ENCODE measurements at regions not wholly inside any gene's neighbourhood (a gene's known extent, or its start where the extent isn't known, plus 50 kb on each side); places are given as distances from the start of the nearest gene placed in this dataset.
"Not testable (repeated sequence)": the region's sequence is repeated elsewhere in the genome, so short reads cannot be mapped to it uniquely, and the experiment has no call there.

DNA sequence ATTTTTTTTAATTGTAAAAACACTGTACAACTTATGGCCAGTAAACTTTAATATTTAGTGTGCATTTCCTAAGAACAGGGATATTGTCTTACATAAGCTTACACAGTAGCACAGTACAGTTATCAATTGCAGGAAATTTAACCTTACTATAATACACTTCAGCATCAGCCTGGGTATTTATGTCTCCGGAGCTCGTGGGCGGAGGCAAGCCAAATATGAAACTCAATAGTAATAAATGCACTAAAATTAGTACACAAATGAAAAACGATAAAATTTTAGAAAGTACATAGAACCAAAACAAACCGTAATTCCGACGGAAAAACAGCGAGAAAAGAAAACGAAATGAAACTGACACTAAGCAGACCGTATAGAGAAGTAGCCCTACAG, 91.2 kb downstream of the ANXA2R start:
- no peaks in the 10 kb centered on the region for H3K36me3 ChIP-seq (ENCODE audit: control insufficient read depth in 1 of 2, insufficient read depth in 2 of 2, low read length in 2 of 2)
- peaks cover 46% of the 10 kb centered on the region for H3K27me3 ChIP-seq (ENCODE audit: low read depth, low read length)
- H3K4me1 ChIP-seq (ENCODE audit: control insufficient read depth in 1 of 2, insufficient read depth in 2 of 2, low read length in 2 of 2), result peaks cover 0 to 33% of the 10 kb centered on the region in 2 donors
- peak overlapping the region; percentile 89 for H3K27ac ChIP-seq (ENCODE audit: low read length)
- peak overlapping the region; percentile 36 to 46 for H3K4me3 ChIP-seq (ENCODE audit: low read depth in 1 of 2, low read length in 2 of 2)
- H3K9me3 ChIP-seq (ENCODE audit: control insufficient read depth in 1 of 2, low read length in 2 of 2), result peaks cover 0 to 6% of the 10 kb centered on the region in 2 donors

DNA sequence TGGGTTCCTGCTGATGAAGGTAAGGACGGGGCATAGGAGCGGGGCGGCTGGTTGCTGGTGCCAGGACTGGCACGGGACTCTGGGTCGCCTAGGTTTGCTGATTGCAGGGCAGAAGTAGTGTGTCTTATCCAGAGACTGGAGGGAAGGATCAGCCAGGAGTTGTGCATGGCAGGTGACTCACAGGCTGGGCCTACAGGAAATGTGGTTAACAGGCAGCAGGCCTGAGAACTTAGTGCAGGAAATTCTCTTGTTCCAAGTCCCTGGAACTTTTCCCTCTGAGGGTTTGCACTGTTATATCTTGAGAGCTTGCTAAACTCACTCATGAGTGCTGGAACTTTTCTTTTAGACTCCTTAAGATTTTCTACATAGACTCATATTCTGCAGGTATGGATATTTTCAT, 95.1 kb downstream of the ANXA2R start:
- Histone ChIP-seq H3K36me3 (ENCODE audit: control insufficient read depth in 1 of 2, insufficient read depth in 2 of 2, low read length in 2 of 2) (no peaks in the 10 kb centered on the region), H3K9me3 (ENCODE audit: control insufficient read depth in 1 of 2, low read length in 2 of 2) (no peaks in the 10 kb centered on the region), H3K4me1 (ENCODE audit: control insufficient read depth in 1 of 2, insufficient read depth in 2 of 2, low read length in 2 of 2) (peaks cover 0 to 14% of the 10 kb centered on the region in 2 donors), H3K4me3 (ENCODE audit: low read depth in 1 of 2, low read length in 2 of 2) (no peak overlapping the region), H3K27ac (ENCODE audit: low read length) (no peak overlapping the region), H3K27me3 (ENCODE audit: low read depth, low read length) (peaks cover 20% of the 10 kb centered on the region)

DNA sequence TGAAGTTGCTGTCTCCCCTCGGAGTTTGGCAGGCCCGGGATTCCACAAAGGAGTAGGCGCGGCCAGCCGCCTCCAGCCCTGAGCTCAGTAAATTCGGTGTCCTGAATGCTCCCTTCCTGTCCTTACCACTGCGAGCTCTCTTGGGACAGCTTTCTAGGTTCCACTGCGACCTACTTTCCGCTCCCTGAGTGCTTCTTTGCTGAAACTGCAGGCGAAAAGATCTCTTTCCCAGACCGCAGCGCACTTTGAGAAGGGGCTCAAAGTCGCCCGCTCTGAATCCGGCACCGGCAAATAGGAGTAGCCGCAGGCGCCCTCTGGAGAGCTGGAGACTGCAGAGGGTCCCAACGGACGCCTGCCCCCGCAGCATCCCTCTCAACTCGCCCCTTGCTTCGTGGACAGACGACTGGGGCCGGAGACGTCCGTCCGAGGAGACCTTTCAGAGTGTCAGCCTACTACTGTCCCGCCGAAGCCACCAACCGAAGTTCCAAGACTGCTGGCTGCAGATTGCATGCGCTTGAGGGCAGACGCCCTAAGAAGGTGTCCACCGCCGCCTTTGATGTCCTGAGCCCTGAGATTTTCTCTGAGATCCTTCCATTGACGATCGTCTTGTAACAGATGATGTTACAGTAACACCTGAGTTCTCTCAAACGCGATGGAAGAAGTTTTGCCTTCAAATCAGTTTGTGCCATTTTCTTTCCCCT, 96.0 kb downstream of the ANXA2R start:
- H3K4me1 ChIP-seq (ENCODE audit: control insufficient read depth in 1 of 2, insufficient read depth in 2 of 2, low read length in 2 of 2), result peaks cover 0 to 11% of the 10 kb centered on the region in 2 donors
- peaks cover 13% of the 10 kb centered on the region for H3K27me3 ChIP-seq (ENCODE audit: low read depth, low read length)
- H3K4me3 ChIP-seq (ENCODE audit: low read depth in 1 of 2, low read length in 2 of 2), result peak overlapping the region in 1 of 2 donors; percentile 7

DNA sequence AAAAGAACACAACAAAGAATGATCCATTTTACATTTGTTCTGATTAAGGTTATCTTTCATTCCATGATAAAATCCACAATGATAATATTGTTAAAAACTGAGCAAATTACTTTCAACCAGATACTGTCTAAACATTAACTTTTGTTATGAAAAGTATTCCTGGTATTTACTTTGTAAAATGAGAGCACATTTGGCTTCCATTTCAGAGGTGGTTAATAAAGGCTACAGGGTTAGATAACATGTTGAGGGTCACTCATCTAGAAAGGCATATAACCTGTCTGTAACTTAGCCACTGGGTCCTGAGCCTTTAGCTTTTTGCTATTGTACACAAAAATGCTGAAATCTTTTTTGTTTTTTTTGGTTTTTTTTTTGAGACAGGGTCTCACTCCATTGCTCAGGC, 99.3 kb downstream of the ANXA2R start:
- no peaks in the 10 kb centered on the region for H3K9me3 ChIP-seq (ENCODE audit: control insufficient read depth in 1 of 2, low read length in 2 of 2)
- no peak overlapping the region for H3K4me3 ChIP-seq (ENCODE audit: low read depth in 1 of 2, low read length in 2 of 2)
- no peak overlapping the region for H3K27ac ChIP-seq (ENCODE audit: low read length)
- H3K27me3 ChIP-seq (ENCODE audit: low read depth, low read length), result peaks cover 9% of the 10 kb centered on the region
- H3K4me1 ChIP-seq (ENCODE audit: control insufficient read depth in 1 of 2, insufficient read depth in 2 of 2, low read length in 2 of 2), result peaks cover 0 to 6% of the 10 kb centered on the region in 2 donors
- no peaks in the 10 kb centered on the region for H3K36me3 ChIP-seq (ENCODE audit: control insufficient read depth in 1 of 2, insufficient read depth in 2 of 2, low read length in 2 of 2)

More for the DNA sequence above, 96.0 kb downstream of the ANXA2R start:
- Histone ChIP-seq H3K36me3 (ENCODE audit: control insufficient read depth in 1 of 2, insufficient read depth in 2 of 2, low read length in 2 of 2) (no peaks in the 10 kb centered on the region), H3K9me3 (ENCODE audit: control insufficient read depth in 1 of 2, low read length in 2 of 2) (no peaks in the 10 kb centered on the region), H3K27ac (ENCODE audit: low read length) (no peak overlapping the region)

GRCh38 chr5:42932011-42932410, 108.1 kb downstream of the ANXA2R start:
- H3K36me3 ChIP-seq (ENCODE audit: control insufficient read depth in 1 of 2, insufficient read depth in 2 of 2, low read length in 2 of 2); H3K9me3 ChIP-seq (ENCODE audit: control insufficient read depth in 1 of 2, low read length in 2 of 2); H3K4me3 ChIP-seq (ENCODE audit: low read depth in 1 of 2, low read length in 2 of 2); H3K27me3 ChIP-seq (ENCODE audit: low read depth, low read length); H3K4me1 ChIP-seq (ENCODE audit: control insufficient read depth in 1 of 2, insufficient read depth in 2 of 2, low read length in 2 of 2); H3K27ac ChIP-seq (ENCODE audit: low read length): not testable (repeated sequence)

DNA sequence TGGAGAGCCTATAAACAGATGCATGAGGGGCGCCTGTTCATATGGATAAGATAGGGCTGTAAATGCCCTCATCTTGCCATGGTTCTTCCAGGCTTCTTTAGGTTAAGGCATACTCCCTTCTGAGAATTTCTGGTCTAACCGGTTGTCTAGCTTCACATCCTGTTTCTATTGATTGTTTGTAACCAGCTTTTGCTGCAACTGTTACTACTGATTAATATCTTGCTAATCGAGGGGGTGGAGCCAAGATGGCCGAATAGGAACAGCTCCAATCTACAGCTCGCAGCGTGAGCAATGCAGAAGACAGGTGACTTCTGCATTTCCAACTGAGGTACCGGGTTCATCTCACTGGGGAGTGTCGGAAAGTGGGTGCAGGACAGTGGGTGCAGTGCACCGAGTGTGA, 108.7 kb downstream of the ANXA2R start:
- not testable (repeated sequence) for H3K27me3 ChIP-seq (ENCODE audit: low read depth, low read length); H3K36me3 ChIP-seq (ENCODE audit: control insufficient read depth in 1 of 2, insufficient read depth in 2 of 2, low read length in 2 of 2); H3K4me3 ChIP-seq (ENCODE audit: low read depth in 1 of 2, low read length in 2 of 2); H3K4me1 ChIP-seq (ENCODE audit: control insufficient read depth in 1 of 2, insufficient read depth in 2 of 2, low read length in 2 of 2); H3K27ac ChIP-seq (ENCODE audit: low read length); H3K9me3 ChIP-seq (ENCODE audit: control insufficient read depth in 1 of 2, low read length in 2 of 2)

DNA sequence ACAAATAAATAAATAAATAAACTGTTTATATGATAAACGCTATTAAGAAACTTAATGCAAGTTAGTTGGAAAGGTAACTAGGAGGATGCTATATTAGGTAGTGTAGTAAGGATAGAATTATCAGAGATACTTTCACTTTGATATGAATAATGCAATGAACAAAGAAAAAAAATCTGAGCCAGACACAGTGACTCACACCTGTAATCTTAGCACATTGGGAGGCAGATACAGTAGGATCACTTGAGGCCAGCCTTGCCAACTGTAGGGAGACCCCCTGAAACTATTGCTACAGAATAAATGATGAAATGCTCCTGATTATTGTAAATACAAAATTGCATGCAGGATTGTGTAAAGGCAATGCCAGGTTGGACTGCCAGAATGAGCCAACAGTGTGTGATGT, 109.2 kb downstream of the ANXA2R start:
- Histone ChIP-seq H3K27ac (ENCODE audit: low read length) (no peak overlapping the region), H3K36me3 (ENCODE audit: control insufficient read depth in 1 of 2, insufficient read depth in 2 of 2, low read length in 2 of 2) (no peaks in the 10 kb centered on the region), H3K9me3 (ENCODE audit: control insufficient read depth in 1 of 2, low read length in 2 of 2) (no peaks in the 10 kb centered on the region), H3K4me1 (ENCODE audit: control insufficient read depth in 1 of 2, insufficient read depth in 2 of 2, low read length in 2 of 2) (no peaks in the 10 kb centered on the region), H3K4me3 (ENCODE audit: low read depth in 1 of 2, low read length in 2 of 2) (no peak overlapping the region), H3K27me3 (ENCODE audit: low read depth, low read length) (no peaks in the 10 kb centered on the region)

DNA sequence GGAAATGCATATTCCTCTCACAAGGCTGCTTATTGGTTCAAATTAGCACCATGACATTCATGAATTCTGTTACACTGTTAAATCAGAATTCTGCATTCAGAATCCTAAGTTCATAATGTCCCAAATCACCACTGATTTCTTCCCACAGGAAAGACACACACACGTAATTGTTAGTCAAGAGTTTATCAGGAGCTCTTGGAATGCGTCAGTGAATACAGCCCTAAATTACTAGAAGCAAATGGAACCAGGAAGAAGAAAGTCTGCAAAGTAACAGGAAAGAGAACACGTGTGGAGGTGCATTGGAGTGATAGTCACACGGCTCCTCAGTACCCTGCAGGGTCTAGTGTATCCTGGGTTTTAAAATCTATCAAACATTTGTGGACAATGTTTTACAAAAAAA, 110.2 kb downstream of the ANXA2R start:
- Histone ChIP-seq H3K36me3 (ENCODE audit: control insufficient read depth in 1 of 2, insufficient read depth in 2 of 2, low read length in 2 of 2) (no peaks in the 10 kb centered on the region), H3K9me3 (ENCODE audit: control insufficient read depth in 1 of 2, low read length in 2 of 2) (no peaks in the 10 kb centered on the region), H3K4me3 (ENCODE audit: low read depth in 1 of 2, low read length in 2 of 2) (no peak overlapping the region), H3K27me3 (ENCODE audit: low read depth, low read length) (peaks cover 7% of the 10 kb centered on the region), H3K4me1 (ENCODE audit: control insufficient read depth in 1 of 2, insufficient read depth in 2 of 2, low read length in 2 of 2) (no peaks in the 10 kb centered on the region), H3K27ac (ENCODE audit: low read length) (no peak overlapping the region)

- H3K36me3 ChIP-seq (ENCODE audit: control insufficient read depth in 1 of 2, insufficient read depth in 2 of 2, low read length in 2 of 2), result no peaks in the 10 kb centered on the region
- no peak overlapping the region for H3K27ac ChIP-seq (ENCODE audit: low read length)
- no peaks in the 10 kb centered on the region for H3K4me1 ChIP-seq (ENCODE audit: control insufficient read depth in 1 of 2, insufficient read depth in 2 of 2, low read length in 2 of 2)
- no peak overlapping the region for H3K4me3 ChIP-seq (ENCODE audit: low read depth in 1 of 2, low read length in 2 of 2)
- peaks cover 13% of the 10 kb centered on the region for H3K27me3 ChIP-seq (ENCODE audit: low read depth, low read length)
- H3K9me3 ChIP-seq (ENCODE audit: control insufficient read depth in 1 of 2, low read length in 2 of 2), result no peaks in the 10 kb centered on the region
Measured at GRCh38 chr5:42927730-42928129, 112.4 kb downstream of the ANXA2R start.

GRCh38 chr5:42924686-42925085, 113.0 kb upstream of the SELENOP start:
- Histone ChIP-seq H3K27ac (ENCODE audit: low read length) (no peak overlapping the region), H3K9me3 (ENCODE audit: control insufficient read depth in 1 of 2, low read length in 2 of 2) (no peaks in the 10 kb centered on the region), H3K27me3 (ENCODE audit: low read depth, low read length) (peaks cover 13% of the 10 kb centered on the region), H3K4me3 (ENCODE audit: low read depth in 1 of 2, low read length in 2 of 2) (no peak overlapping the region), H3K4me1 (ENCODE audit: control insufficient read depth in 1 of 2, insufficient read depth in 2 of 2, low read length in 2 of 2) (no peaks in the 10 kb centered on the region), H3K36me3 (ENCODE audit: control insufficient read depth in 1 of 2, insufficient read depth in 2 of 2, low read length in 2 of 2) (no peaks in the 10 kb centered on the region)

- Histone ChIP-seq H3K27me3 (ENCODE audit: low read depth, low read length) (peaks cover 13% of the 10 kb centered on the region), H3K4me3 (ENCODE audit: low read depth in 1 of 2, low read length in 2 of 2) (no peak overlapping the region), H3K36me3 (ENCODE audit: control insufficient read depth in 1 of 2, insufficient read depth in 2 of 2, low read length in 2 of 2) (no peaks in the 10 kb centered on the region), H3K9me3 (ENCODE audit: control insufficient read depth in 1 of 2, low read length in 2 of 2) (no peaks in the 10 kb centered on the region), H3K4me1 (ENCODE audit: control insufficient read depth in 1 of 2, insufficient read depth in 2 of 2, low read length in 2 of 2) (no peaks in the 10 kb centered on the region), H3K27ac (ENCODE audit: low read length) (no peak overlapping the region)
Measured at GRCh38 chr5:42924226-42924625, 112.5 kb upstream of the SELENOP start.

- H3K27ac ChIP-seq (ENCODE audit: low read length), result no peak overlapping the region
- peaks cover 13% of the 10 kb centered on the region for H3K27me3 ChIP-seq (ENCODE audit: low read depth, low read length)
- no peaks in the 10 kb centered on the region for H3K36me3 ChIP-seq (ENCODE audit: control insufficient read depth in 1 of 2, insufficient read depth in 2 of 2, low read length in 2 of 2)
- H3K9me3 ChIP-seq (ENCODE audit: control insufficient read depth in 1 of 2, low read length in 2 of 2), result no peaks in the 10 kb centered on the region
- H3K4me1 ChIP-seq (ENCODE audit: control insufficient read depth in 1 of 2, insufficient read depth in 2 of 2, low read length in 2 of 2), result no peaks in the 10 kb centered on the region
- H3K4me3 ChIP-seq (ENCODE audit: low read depth in 1 of 2, low read length in 2 of 2), result no peak overlapping the region
Measured at GRCh38 chr5:42923710-42924109, 112.0 kb upstream of the SELENOP start.
